Spleen (tissue), 7 donors: ENCODE measurements at regions not wholly inside any gene's neighbourhood (a gene's known extent, or its start where the extent isn't known, plus 50 kb on each side); places are given as distances from the start of the nearest gene placed in this dataset.

Experiments
- CTCF ChIP-seq, 11 experiments: fragments of 200-600 bp in 7 of 11; fragments of 450-650 bp in 4 of 11; sonication (generic) in 4 of 11; IDR thresholded peaks in 8 of 11; conservative IDR thresholded peaks in 3 of 11; 1 replicate in 7 of 11; 2 replicates in 4 of 11; pipeline versions ENCODE4 v1.4.0 to v1.8.0; 2016 to 2021; ENCODE audit warnings: antibody characterized with exemption in 11 of 11, inconsistent platforms in 4 of 11, mild to moderate bottlenecking in 1 of 11
- POLR2A ChIP-seq, 3 donors: fragments of 450-650 bp; IDR thresholded peaks; one replicate each; pipeline ENCODE4 v1.5.1; 2017; ENCODE audit warnings: antibody characterized with exemption in 3 of 3, mild to moderate bottlenecking in 1 of 3
- POLR2AphosphoS5 ChIP-seq, 3 donors: sonication (generic); formaldehyde crosslinking; IDR thresholded peaks; one replicate each; pipeline ENCODE4 v1.5.1; 2017; ENCODE audit warnings: antibody characterized with exemption in 3 of 3
- donor health status: DM: no; HTN: no; CAD: no; lungs with moderate emphysema.
- donor health status: DM: no; HTN: no; CAD: no.
- donor health status: DM: no; HTN: no; CAD: no.

- TF ChIP-seq CTCF (IDR thresholded peaks at IDR 0.05 in 8 of 11, conservative IDR thresholded peaks at IDR 0.05 in 3 of 11) (no peak), POLR2A (IDR thresholded peaks at IDR 0.05) (no peak), POLR2AphosphoS5 (IDR thresholded peaks at IDR 0.05) (no peak)
Measured at GRCh38 chr2:122019724-122020123, 264.3 kb downstream of the TSN start.
